HEK293T (cell line): ENCODE measurements at regions not wholly inside any gene's neighbourhood (a gene's known extent, or its start where the extent isn't known, plus 50 kb on each side); places are given as distances from the start of the nearest gene placed in this dataset.

Experiments
- BHLHE40 ChIP-seq: fragments of 450-650 bp; IDR thresholded peaks from 2 replicates; pipeline ENCODE4 v1.6.1; 2016; ENCODE audit warnings: mild to moderate bottlenecking, moderate library complexity, borderline replicate concordance
- CTBP1 ChIP-seq: fragments of 450-650 bp; IDR thresholded peaks from 2 replicates; pipeline ENCODE4 v1.6.1; 2016; ENCODE audit warnings: borderline replicate concordance
- FOXA1 ChIP-seq: fragments of 450-650 bp; IDR thresholded peaks from 2 replicates; pipeline ENCODE4 v1.6.1; 2016; ENCODE audit warnings: mild to moderate bottlenecking
- PKNOX1 ChIP-seq: fragments of 450-650 bp; IDR thresholded peaks from 2 replicates; pipeline ENCODE4 v1.6.1; 2016
- SP1 ChIP-seq: fragments of 450-650 bp; IDR thresholded peaks from 2 replicates; pipeline ENCODE4 v1.6.1; 2017
- SUZ12 ChIP-seq: fragments of 450-650 bp; IDR thresholded peaks from 2 replicates; pipeline ENCODE4 v1.6.1; 2016; ENCODE audit warnings: mild to moderate bottlenecking

- no peak for TF ChIP-seq SP1
- no peak for TF ChIP-seq SUZ12
- TF ChIP-seq FOXA1: no peak
- TF ChIP-seq PKNOX1: no peak
- no peak for TF ChIP-seq BHLHE40
- TF ChIP-seq CTBP1: no peak
Measured at GRCh38 chr9:82722051-82722450, 340.9 kb downstream of the RASEF start.
